ENCODE measurements at regions not wholly inside any gene's neighbourhood (a gene's known extent, or its start where the extent isn't known, plus 50 kb on each side); places are given as distances from the start of the nearest gene placed in this dataset.
"Not testable (repeated sequence)": the region's sequence is repeated elsewhere in the genome, so short reads cannot be mapped to it uniquely, and the experiment has no call there.

- Mint-ChIP-seq H3K4me1 (no peaks in the 10 kb centered on the region), H3K36me3 (no peaks in the 10 kb centered on the region), H3K27me3 (ENCODE audit: insufficient read depth, low read depth) (no peaks in the 10 kb centered on the region), H3K27ac (no peak overlapping the region), H3K9me3 (peaks cover 2% of the 10 kb centered on the region), H3K4me3 (no peak overlapping the region)
- H4K20me1 ChIP-seq (ENCODE audit: low read depth) = no peaks in the 10 kb centered on the region
- no peak overlapping the region for H2AFZ ChIP-seq (replicated peaks)
- H3K9ac ChIP-seq = no peak overlapping the region
- no peaks in the 10 kb centered on the region for H3K36me3 ChIP-seq
- H3K27me3 ChIP-seq = no peaks in the 10 kb centered on the region
- no peak overlapping the region for H3K4me3 ChIP-seq
- no peak overlapping the region for H3K4me2 ChIP-seq
- DNase-seq (ENCODE audit: low spot score) = no peak
- no peaks in the 10 kb centered on the region for H3K4me1 ChIP-seq
- no peaks in the 10 kb centered on the region for H3K9me3 ChIP-seq (ENCODE audit: low read depth)
- TF ChIP-seq EZH2phosphoT487 (IDR thresholded peaks at IDR 0.05) (no peak), EZH2 (IDR thresholded peaks at IDR 0.05) (no peak), CTCF (IDR thresholded peaks at IDR 0.05) (no peak)
- no peaks in the 10 kb centered on the region for H3K79me2 ChIP-seq (ENCODE audit: low read depth)
- H3F3A ChIP-seq (ENCODE audit: low read depth) = no peaks in the 10 kb centered on the region
- no peak overlapping the region for H3K27ac ChIP-seq
Measured at GRCh38 chrX:36897690-36898089, 110.5 kb upstream of the FAM47C start.

- Mint-ChIP-seq H3K27me3 (ENCODE audit: insufficient read depth, low read depth) (no peaks in the 10 kb centered on the region), H3K9me3 (peaks cover 2% of the 10 kb centered on the region), H3K4me3 (no peak overlapping the region), H3K36me3 (no peaks in the 10 kb centered on the region), H3K4me1 (no peaks in the 10 kb centered on the region), H3K27ac (no peak overlapping the region)
- Histone ChIP-seq H2AFZ (replicated peaks) (no peak overlapping the region), H3K36me3 (no peaks in the 10 kb centered on the region), H3K9me3 (ENCODE audit: low read depth) (no peaks in the 10 kb centered on the region), H4K20me1 (ENCODE audit: low read depth) (no peaks in the 10 kb centered on the region), H3K27me3 (no peaks in the 10 kb centered on the region), H3F3A (ENCODE audit: low read depth) (no peaks in the 10 kb centered on the region), H3K4me1 (no peaks in the 10 kb centered on the region), H3K27ac (no peak overlapping the region), H3K9ac (no peak overlapping the region), H3K4me3 (no peak overlapping the region), H3K4me2 (no peak overlapping the region), H3K79me2 (ENCODE audit: low read depth) (no peaks in the 10 kb centered on the region)
- DNase-seq (ENCODE audit: low spot score) = peak; percentile 24
- TF ChIP-seq EZH2 (IDR thresholded peaks at IDR 0.05) (no peak), CTCF (IDR thresholded peaks at IDR 0.05) (peak; percentile 63)
Measured at GRCh38 chrX:36898301-36898700, 109.9 kb upstream of the FAM47C start.

- not testable (repeated sequence) for H3K27ac ChIP-seq, H3K4me1 Mint-ChIP-seq
Measured at GRCh38 chrX:36904561-36904960, 103.6 kb upstream of the FAM47C start.

GRCh38 chrX:36908801-36909675 lies 99.1 kb upstream of the FAM47C start:
- no peak overlapping the region for H3K4me3 ChIP-seq
- no peaks in the 10 kb centered on the region for H3K36me3 Mint-ChIP-seq
- H3K27ac Mint-ChIP-seq = no peak overlapping the region
- no peaks in the 10 kb centered on the region for H3K27me3 Mint-ChIP-seq (ENCODE audit: insufficient read depth, low read depth)
- no peaks in the 10 kb centered on the region for H3K4me1 ChIP-seq
- H4K20me1 ChIP-seq (ENCODE audit: low read depth) = no peaks in the 10 kb centered on the region
- H3K4me2 ChIP-seq = no peak overlapping the region
- H3K4me1 Mint-ChIP-seq = no peaks in the 10 kb centered on the region
- peak; percentile 26 for DNase-seq (ENCODE audit: low spot score)
- no peak overlapping the region for H2AFZ ChIP-seq (replicated peaks)
- peaks cover 8% of the 10 kb centered on the region for H3K9me3 Mint-ChIP-seq
- H3K36me3 ChIP-seq = no peaks in the 10 kb centered on the region
- H3K27me3 ChIP-seq = no peaks in the 10 kb centered on the region
- H3K4me3 Mint-ChIP-seq = no peak overlapping the region
- no peak overlapping the region for H3K27ac ChIP-seq
- H3K9me3 ChIP-seq (ENCODE audit: low read depth) = no peaks in the 10 kb centered on the region
- TF ChIP-seq CTCF (IDR thresholded peaks at IDR 0.05) = peak; percentile 72
- TF ChIP-seq EZH2 (IDR thresholded peaks at IDR 0.05) = no peak
- H3K79me2 ChIP-seq (ENCODE audit: low read depth) = no peaks in the 10 kb centered on the region
- no peak overlapping the region for H3K9ac ChIP-seq
- no peaks in the 10 kb centered on the region for H3F3A ChIP-seq (ENCODE audit: low read depth)

More at GRCh38 chrX:36904561-36904960, 103.6 kb upstream of the FAM47C start:
- H3K4me3 Mint-ChIP-seq; H3F3A ChIP-seq (ENCODE audit: low read depth); DNase-seq (ENCODE audit: low spot score); H3K27me3 Mint-ChIP-seq (ENCODE audit: insufficient read depth, low read depth); H3K9ac ChIP-seq; H4K20me1 ChIP-seq (ENCODE audit: low read depth); H3K27me3 ChIP-seq; H3K4me3 ChIP-seq; H3K9me3 Mint-ChIP-seq; H3K27ac Mint-ChIP-seq; H3K79me2 ChIP-seq (ENCODE audit: low read depth); H3K4me2 ChIP-seq; H3K36me3 Mint-ChIP-seq; H2AFZ ChIP-seq (replicated peaks); H3K4me1 ChIP-seq; H3K9me3 ChIP-seq (ENCODE audit: low read depth); H3K36me3 ChIP-seq: not testable (repeated sequence)

Data from neural progenitor cell (in vitro differentiated cells).